ENCODE measurements at regions not wholly inside any gene's neighbourhood (a gene's known extent, or its start where the extent isn't known, plus 50 kb on each side); places are given as distances from the start of the nearest gene placed in this dataset.

DNA sequence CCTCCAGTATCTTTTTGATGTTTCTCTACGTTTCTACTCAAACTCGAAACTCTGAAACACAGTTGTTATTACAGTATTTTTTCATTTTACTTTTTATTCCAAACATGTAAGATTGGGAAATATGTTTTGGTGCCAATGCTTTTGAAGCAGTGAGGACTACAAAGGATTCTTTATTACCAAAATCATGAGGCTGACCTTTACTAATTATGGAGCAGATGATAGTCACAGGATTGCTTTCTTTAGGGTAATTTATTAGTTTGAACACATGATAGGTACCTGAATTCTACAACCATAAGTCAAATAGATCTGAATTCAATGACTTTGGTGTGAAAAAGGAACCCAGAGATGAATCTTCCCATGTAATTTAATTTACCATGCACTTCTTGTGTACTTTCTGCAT is 2015.1 kb upstream of the C9orf72 start:
- TF ChIP-seq CTCF (IDR thresholded peaks at IDR 0.05; ENCODE audit: extremely low read depth in 1 of 2, insufficient read depth in 1 of 2, low read depth in 1 of 2, low read length in 2 of 2) = no peak
- TF ChIP-seq EZH2 (IDR thresholded peaks at IDR 0.05; ENCODE audit: borderline replicate concordance, low read depth, low read length, severe bottlenecking) = no peak
- no peak for TF ChIP-seq POLR2AphosphoS5 (IDR thresholded peaks at IDR 0.05; ENCODE audit: insufficient read depth, low read depth, low read length)
- no peak for TF ChIP-seq POLR2A (IDR thresholded peaks at IDR 0.05; ENCODE audit: low read depth, low read length)
- TF ChIP-seq, protein P1, sequence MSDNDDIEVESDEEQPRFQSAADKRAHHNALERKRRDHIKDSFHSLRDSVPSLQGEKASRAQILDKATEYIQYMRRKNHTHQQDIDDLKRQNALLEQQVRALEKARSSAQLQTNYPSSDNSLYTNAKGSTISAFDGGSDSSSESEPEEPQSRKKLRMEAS (IDR thresholded peaks at IDR 0.05; ENCODE audit: insufficient read depth, insufficient read length) = no peak
- TF ChIP-seq JUN (IDR thresholded peaks at IDR 0.05; ENCODE audit: borderline replicate concordance, insufficient read depth, insufficient read length, low read depth) = no peak
- no peak for TF ChIP-seq GATA2 (IDR thresholded peaks at IDR 0.05; ENCODE audit: insufficient read depth, insufficient read length, low read depth, low read length)
